IMR-90 (cell line): ENCODE measurements at regions not wholly inside any gene's neighbourhood (a gene's known extent, or its start where the extent isn't known, plus 50 kb on each side); places are given as distances from the start of the nearest gene placed in this dataset.
A peak's percentile ranks its signal among the peaks of the same experiment; 100 is the strongest.

Source experiments
- ATAC-seq: fragments of 200-7000 bp; cut with Tn5 transposase; 2 replicates; pipeline ENCODE4 v1.9.1; 2020; ENCODE audit warnings: low read depth, mild to moderate bottlenecking, moderate library complexity
- BruUV-seq: library from RNA; stranded (reverse); fragments of 400-500 nt; replicated peaks from 2 replicates; lab custom pipeline; 2021; lab: Mats Ljungman, UMichigan
- CTCF ChIA-PET: fragments of 300-600 bp; formaldehyde crosslinking; extraction: SDS; loops from one replicate; lab custom pipeline; 2021; ENCODE audit warnings: antibody characterized with exemption; lab: Yijun Ruan, JAX
- POLR2A ChIA-PET: fragments of 300-600 bp; sonication (Branson Sonifier 250); formaldehyde crosslinking; loops from one replicate; lab custom pipeline; 2022; ENCODE audit warnings: antibody characterized with exemption; ENCODE audit not compliant: unreplicated experiment; lab: Charles Lee
- DNase-seq: peaks from one replicate; pipeline ENCODE4 v3.0.0; 2013
- H2AFZ ChIP-seq: replicated peaks from 2 replicates; pipeline ENCODE3; 2013; ENCODE audit warnings: low read length, mild to moderate bottlenecking; ENCODE audit not compliant: poor library complexity
- H2AK5ac ChIP-seq: 2 replicates; pipeline ENCODE4 v1.6.1; 2013; ENCODE audit warnings: low read depth, low read length, inconsistent platforms
- H2AK9ac ChIP-seq: replicated peaks from 2 replicates; pipeline ENCODE3; 2013; ENCODE audit warnings: mild to moderate bottlenecking, low read depth, low read length, moderate library complexity; ENCODE audit not compliant: poor library complexity
- H2BK120ac ChIP-seq: 2 replicates; pipeline ENCODE4 v1.6.1; 2013; ENCODE audit warnings: low read depth, low read length, inconsistent platforms
- H2BK15ac ChIP-seq: 3 replicates; pipeline ENCODE4 v1.6.1; 2013; ENCODE audit warnings: low read depth, low read length, inconsistent platforms
- H2BK20ac ChIP-seq: 2 replicates; pipeline ENCODE4 v1.6.1; 2013; ENCODE audit warnings: low read depth, mild to moderate bottlenecking, inconsistent platforms, low read length, moderate library complexity
- H2BK5ac ChIP-seq: 2 replicates; pipeline ENCODE4 v1.6.1; 2013; ENCODE audit warnings: mild to moderate bottlenecking, low read depth, low read length, inconsistent platforms; ENCODE audit not compliant: poor library complexity, severe bottlenecking
- H3K14ac ChIP-seq: replicated peaks from 2 replicates; pipeline ENCODE4 v1.6.1; 2013; ENCODE audit warnings: low read depth, low read length, inconsistent platforms
- H3K18ac ChIP-seq: 2 replicates; pipeline ENCODE4 v1.6.1; 2013; ENCODE audit warnings: low read depth, low read length, control low read depth
- H3K23ac ChIP-seq: 2 replicates; pipeline ENCODE4 v1.6.1; 2013; ENCODE audit warnings: low read depth, low read length, inconsistent platforms
- H3K27ac ChIP-seq: 2 replicates; pipeline ENCODE4 v1.5.1; 2013; ENCODE audit warnings: mild to moderate bottlenecking, control low read depth, low read length; ENCODE audit not compliant: insufficient read depth
- H3K27me3 ChIP-seq: 2 replicates; pipeline ENCODE4 v1.6.1; 2013; ENCODE audit warnings: low read length; ENCODE audit not compliant: control insufficient read depth, insufficient read depth
- H3K36me3 ChIP-seq: 2 replicates; pipeline ENCODE4 v1.6.1; 2013; ENCODE audit warnings: low read length, mixed read lengths; ENCODE audit not compliant: control insufficient read depth, insufficient read depth
- H3K4ac ChIP-seq: 2 replicates; pipeline ENCODE4 v1.6.1; 2013; ENCODE audit warnings: low read depth, low read length, inconsistent platforms
- H3K4me1 ChIP-seq: 2 replicates; pipeline ENCODE4 v1.6.1; 2013; ENCODE audit warnings: low read length, mixed read lengths; ENCODE audit not compliant: control insufficient read depth, insufficient read depth
- H3K4me2 ChIP-seq: 2 replicates; pipeline ENCODE4 v1.6.1; 2013; ENCODE audit warnings: low read depth, mild to moderate bottlenecking, control low read depth, low read length, moderate library complexity
- H3K4me3 ChIP-seq: 2 replicates; pipeline ENCODE4 v1.5.1; 2013; ENCODE audit warnings: low read depth, mild to moderate bottlenecking, control low read depth, low read length, moderate library complexity; ENCODE audit not compliant: insufficient read depth
- H3K56ac ChIP-seq: 2 replicates; pipeline ENCODE4 v1.6.1; 2013; ENCODE audit warnings: low read length, inconsistent platforms; ENCODE audit not compliant: insufficient read depth; ENCODE audit errors: extremely low read depth
- H3K79me1 ChIP-seq, 2 experiments: 2 replicates each; pipeline ENCODE4 v1.6.1; 2013; ENCODE audit warnings: low read length in 2 of 2, inconsistent platforms in 1 of 2, low read depth in 1 of 2
- H3K9ac ChIP-seq: 2 replicates; pipeline ENCODE4 v1.6.1; 2013; ENCODE audit warnings: low read depth, low read length, control low read depth
- H3K9me1 ChIP-seq: 2 replicates; pipeline ENCODE4 v1.6.1; 2013; ENCODE audit warnings: low read length, inconsistent platforms; ENCODE audit not compliant: insufficient read depth
- H3K9me3 ChIP-seq: 2 replicates; pipeline ENCODE4 v1.6.1; 2013; ENCODE audit warnings: low read length; ENCODE audit not compliant: control insufficient read depth, insufficient read depth
- H4K20me1 ChIP-seq: 2 replicates; pipeline ENCODE4 v1.6.1; 2013; ENCODE audit warnings: low read length, inconsistent platforms; ENCODE audit not compliant: insufficient read depth
- H4K5ac ChIP-seq: 2 replicates; pipeline ENCODE4 v1.6.1; 2013; ENCODE audit warnings: mild to moderate bottlenecking, low read depth, low read length, control low read depth
- H4K8ac ChIP-seq, 2 experiments: 2 replicates each; pipeline ENCODE4 v1.6.1; 2013; ENCODE audit warnings: low read depth in 2 of 2, low read length in 2 of 2, control low read depth in 1 of 2, inconsistent platforms in 1 of 2
- H4K91ac ChIP-seq: 2 replicates; pipeline ENCODE4 v1.6.1; 2013; ENCODE audit warnings: low read depth, low read length, inconsistent platforms; ENCODE audit not compliant: insufficient read depth
- CEBPB ChIP-seq: IDR thresholded peaks from 2 replicates; pipeline ENCODE4 v1.6.1; 2012; ENCODE audit warnings: low read depth, low read length, improper control_type of control experiment
- WGBS, 2 experiments: methylation state at CpG; one replicate each; pipeline versions ENCODE4 v1.1.5 to v1.1.7; 2013; ENCODE audit warnings: missing lambda C conversion rate in 2 of 2; ENCODE audit not compliant: insufficient read length in 1 of 2; ENCODE audit errors: extremely low coverage in 2 of 2; 5-methylcytosine and 5-hydroxymethylcytosine counted together
- dilution Hi-C: fragments of 300-500 bp; cut with HindIII; formaldehyde crosslinking; loops from one replicate; pipeline ENCODE4 v1.14.3; 2018; ENCODE audit warnings: low sequenced_read_pairs; ENCODE audit not compliant: unreplicated experiment
- in situ Hi-C: fragments of 300-500 bp; cut with MboI; formaldehyde crosslinking; loops from 3 replicates; pipeline ENCODE4 v1.14.3; 2019; ENCODE audit warnings: low sequenced_read_pairs, inconsistent platforms, mixed read lengths
- intact Hi-C: fragments of 100-400 bp; cut with micrococcal nuclease; formaldehyde crosslinking; loops from 2 replicates; pipeline ENCODE4 v1.10.0; 2022
- TF ChIP-seq, protein P1 (sequence below): fragments of 150-350 bp; IDR thresholded peaks from 2 replicates; pipeline ENCODE4 v1.6.1; 2017; ENCODE audit warnings: mild to moderate bottlenecking, antibody characterized with exemption, low read length, low read depth

DNA sequence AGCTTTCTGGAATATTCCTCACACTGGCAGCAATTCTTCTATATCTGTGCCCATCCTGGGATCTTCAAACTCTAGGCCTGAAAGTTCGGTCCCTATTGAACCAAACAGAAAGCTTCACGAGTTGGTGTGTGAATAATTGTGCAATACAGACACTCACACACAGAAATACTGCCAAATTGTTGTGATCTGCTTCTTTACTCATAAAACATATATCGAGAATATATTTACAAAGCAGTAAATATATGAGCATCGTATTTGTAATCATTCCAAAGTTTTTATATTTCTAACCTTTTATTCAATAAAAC is 56.6 kb upstream of the BEX4 start:
- CTCF ChIA-PET: interaction anchor here (1.0 kb wide), 1 partner anchor 258 kb away, joined by 3 read pairs; no protein-coding TSS in a partner anchor
- no peaks in the 10 kb centered on the region for H3K9me3 ChIP-seq
- dilution Hi-C loops: no loop called here
- no peak overlapping the region for H2AK9ac ChIP-seq
- no CpG with 5 or more reads among the region's 4 CpGs for WGBS, 2 experiments
- H3K4me1 ChIP-seq: no peaks in the 10 kb centered on the region
- H2BK5ac ChIP-seq: no peak overlapping the region
- H2BK20ac ChIP-seq: no peak overlapping the region
- in situ Hi-C loops: loop anchor here (10.0 kb wide), 1 partner anchor 203 kb away; no protein-coding TSS in a partner anchor
- ATAC-seq (no peak), DNase-seq (no peak)
- H3K4ac ChIP-seq: no peak overlapping the region
- H3K27me3 ChIP-seq: peaks cover 4% of the 10 kb centered on the region
- no peak overlapping the region for H3K23ac ChIP-seq
- no peak overlapping the region for H2AFZ ChIP-seq
- H2BK120ac ChIP-seq: no peak overlapping the region
- H4K91ac ChIP-seq: no peak overlapping the region
- H3K4me2 ChIP-seq: no peak overlapping the region
- H3K36me3 ChIP-seq: no peaks in the 10 kb centered on the region
- H4K20me1 ChIP-seq: no peaks in the 10 kb centered on the region
- no peak overlapping the region for H3K9ac ChIP-seq
- no peak overlapping the region for H2BK15ac ChIP-seq
- H4K8ac ChIP-seq: no peak overlapping the region
- no peaks in the 10 kb centered on the region for H3K9me1 ChIP-seq
- H3K4me3 ChIP-seq: no peak overlapping the region
- H4K5ac ChIP-seq: no peak overlapping the region
- no peak overlapping the region for H3K14ac ChIP-seq
- no peak overlapping the region for H2AK5ac ChIP-seq
- TF ChIP-seq CEBPB: peak; percentile 78
- TF ChIP-seq, protein P1, sequence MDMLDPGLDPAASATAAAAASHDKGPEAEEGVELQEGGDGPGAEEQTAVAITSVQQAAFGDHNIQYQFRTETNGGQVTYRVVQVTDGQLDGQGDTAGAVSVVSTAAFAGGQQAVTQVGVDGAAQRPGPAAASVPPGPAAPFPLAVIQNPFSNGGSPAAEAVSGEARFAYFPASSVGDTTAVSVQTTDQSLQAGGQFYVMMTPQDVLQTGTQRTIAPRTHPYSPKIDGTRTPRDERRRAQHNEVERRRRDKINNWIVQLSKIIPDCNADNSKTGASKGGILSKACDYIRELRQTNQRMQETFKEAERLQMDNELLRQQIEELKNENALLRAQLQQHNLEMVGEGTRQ: no peak
- intact Hi-C loops: loop anchor here (1.0 to 10.0 kb wide), 2 partner anchors 207 to 1093 kb away; no protein-coding TSS in a partner anchor
- H3K18ac ChIP-seq: no peak overlapping the region
- no peaks in the 10 kb centered on the region for H3K79me1 ChIP-seq
- POLR2A ChIA-PET: no interaction called here
- no peak overlapping the region for H3K56ac ChIP-seq
- BruUV-seq: no TSS peak
- no peak overlapping the region for H3K27ac ChIP-seq
